Esophagus muscularis mucosa (tissue), 4 donors: ENCODE measurements at regions not wholly inside any gene's neighbourhood (a gene's known extent, or its start where the extent isn't known, plus 50 kb on each side); places are given as distances from the start of the nearest gene placed in this dataset.

Source experiments
- DNase-seq: peaks from one replicate; pipeline ENCODE4 v3.0.0-alpha.2; 2017; ENCODE audit errors: extremely low spot score
- H3K27ac ChIP-seq, 4 donors: fragments of 200-600 bp; sonication (generic); replicated peaks in 1 of 4; 1 replicate in 3 of 4; 2 replicates in 1 of 4; pipeline ENCODE4 v1.5.1; 2016 to 2019; ENCODE audit warnings: mild to moderate bottlenecking in 1 of 4
- H3K27me3 ChIP-seq, 4 donors: fragments of 200-600 bp; sonication (generic); one replicate each; pipeline versions ENCODE4 v1.5.1 to v1.6.0; 2016 to 2019
- H3K36me3 ChIP-seq, 4 donors: fragments of 200-600 bp; sonication (generic); one replicate each; pipeline ENCODE4 v1.5.1; 2016 to 2019
- H3K4me1 ChIP-seq, 4 donors: fragments of 200-600 bp; sonication (generic); one replicate each; pipeline ENCODE4 v1.5.1; 2016 to 2019
- H3K4me3 ChIP-seq, 4 donors: fragments of 200-600 bp; sonication (generic); 1 replicate in 2 of 4; 2 replicates in 2 of 4; pipeline ENCODE4 v1.5.1; 2016 to 2019; ENCODE audit warnings: mild to moderate bottlenecking in 4 of 4, moderate library complexity in 1 of 4
- H3K9me3 ChIP-seq, 4 donors: fragments of 200-600 bp; sonication (generic); 1 replicate in 3 of 4; 2 replicates in 1 of 4; pipeline ENCODE4 v1.5.1; 2016 to 2019
- EP300 ChIP-seq: sonication (generic); formaldehyde crosslinking; IDR thresholded peaks from one replicate; pipeline ENCODE4 v1.6.1; 2017; ENCODE audit warnings: antibody characterized with exemption
- POLR2A ChIP-seq: fragments of 450-650 bp; IDR thresholded peaks from one replicate; pipeline ENCODE4 v1.6.1; 2017; ENCODE audit warnings: antibody characterized with exemption, moderate library complexity, mild to moderate bottlenecking, low read depth
- POLR2AphosphoS5 ChIP-seq, 2 donors: sonication (generic); formaldehyde crosslinking; IDR thresholded peaks; one replicate each; pipeline ENCODE4 v1.6.1; 2017; ENCODE audit warnings: antibody characterized with exemption in 2 of 2
- WGBS: methylation state at CpG from one replicate; pipeline ENCODE4 v1.1.5; 2018; 5-methylcytosine and 5-hydroxymethylcytosine counted together
- intact Hi-C: fragments of 100-400 bp; cut with DNase I; formaldehyde crosslinking; loops from one replicate; pipeline ENCODE4 v1.15.1; 2023
- TF ChIP-seq, protein P1 (sequence below), 3 experiments: fragments of 200-600 bp in 2 of 3; fragments of 450-650 bp in 1 of 3; sonication (generic) in 2 of 3; IDR thresholded peaks; one replicate each; pipeline ENCODE4 v1.5.1; 2017 to 2019; ENCODE audit warnings: antibody characterized with exemption in 3 of 3, mild to moderate bottlenecking in 2 of 3, moderate library complexity in 1 of 3

DNA sequence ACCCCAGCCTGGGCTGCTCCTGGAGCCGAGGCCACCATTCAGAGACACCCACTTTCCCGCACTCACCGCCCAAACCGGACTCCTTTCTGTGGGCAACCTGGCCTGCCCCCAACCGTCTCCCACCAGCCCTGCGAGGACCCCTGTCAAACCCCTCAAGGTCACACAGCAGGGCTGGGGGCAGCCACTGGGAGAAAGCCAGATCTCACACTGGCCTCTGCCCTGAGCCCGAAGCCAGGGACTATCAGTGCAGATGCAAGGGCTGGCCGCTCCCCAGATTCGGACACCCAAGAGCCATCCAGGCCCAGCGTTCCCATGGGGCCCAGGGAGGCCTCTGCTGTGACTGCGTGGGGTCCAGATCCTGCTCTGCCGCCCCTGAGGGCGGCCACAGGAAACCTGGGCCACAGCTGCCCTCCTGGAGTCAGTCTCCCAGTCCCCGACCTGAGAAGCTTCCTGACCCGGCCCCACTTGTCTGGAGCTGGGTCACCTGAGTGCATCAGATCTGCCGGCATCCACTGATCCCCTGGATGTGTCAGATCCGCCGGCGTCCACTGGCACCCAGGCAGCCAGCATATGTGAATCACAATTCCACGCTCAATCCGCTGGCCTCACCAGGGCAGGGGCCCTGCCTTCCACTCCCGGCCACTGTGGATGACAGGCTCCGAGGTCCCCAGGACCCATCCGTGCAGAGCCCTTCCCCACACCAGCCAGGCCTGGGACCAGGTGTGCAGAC, 139.7 kb downstream of the BRD1 start:
- WGBS, result 81% methylated on average over 14 of the region's 24 CpGs

DNA sequence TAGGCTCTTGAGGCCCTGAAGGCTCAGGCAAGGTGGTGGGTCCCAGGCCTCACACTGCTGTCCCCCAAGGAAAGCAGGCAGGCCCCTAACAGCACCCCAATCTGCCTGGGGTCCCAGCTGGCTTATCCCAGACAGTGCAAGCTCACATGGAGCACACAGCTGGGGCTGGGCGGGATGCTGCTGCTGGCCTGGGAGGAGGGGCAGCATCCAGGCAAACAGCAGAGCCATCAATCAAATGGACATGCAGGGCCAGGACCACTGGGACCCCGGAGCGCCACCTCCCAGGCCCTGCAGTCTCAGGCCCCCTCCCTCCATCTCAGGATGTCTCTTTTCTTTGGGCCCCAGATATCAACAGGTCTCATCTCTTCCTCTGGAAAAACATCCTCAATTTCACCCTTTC, 140.3 kb downstream of the BRD1 start:
- no peak for DNase-seq
- 20% methylated on average over 1 of the region's 3 CpGs for WGBS
- Histone ChIP-seq H3K9me3 (peaks cover 0 to 7% (median 0%) of the 10 kb centered on the region in 4 donors), H3K4me3 (no peak overlapping the region), H3K4me1 (no peaks in the 10 kb centered on the region), H3K36me3 (no peaks in the 10 kb centered on the region), H3K27ac (no peak overlapping the region), H3K27me3 (peaks cover 0 to 67% (median 5%) of the 10 kb centered on the region in 4 donors)
- TF ChIP-seq, protein P1, sequence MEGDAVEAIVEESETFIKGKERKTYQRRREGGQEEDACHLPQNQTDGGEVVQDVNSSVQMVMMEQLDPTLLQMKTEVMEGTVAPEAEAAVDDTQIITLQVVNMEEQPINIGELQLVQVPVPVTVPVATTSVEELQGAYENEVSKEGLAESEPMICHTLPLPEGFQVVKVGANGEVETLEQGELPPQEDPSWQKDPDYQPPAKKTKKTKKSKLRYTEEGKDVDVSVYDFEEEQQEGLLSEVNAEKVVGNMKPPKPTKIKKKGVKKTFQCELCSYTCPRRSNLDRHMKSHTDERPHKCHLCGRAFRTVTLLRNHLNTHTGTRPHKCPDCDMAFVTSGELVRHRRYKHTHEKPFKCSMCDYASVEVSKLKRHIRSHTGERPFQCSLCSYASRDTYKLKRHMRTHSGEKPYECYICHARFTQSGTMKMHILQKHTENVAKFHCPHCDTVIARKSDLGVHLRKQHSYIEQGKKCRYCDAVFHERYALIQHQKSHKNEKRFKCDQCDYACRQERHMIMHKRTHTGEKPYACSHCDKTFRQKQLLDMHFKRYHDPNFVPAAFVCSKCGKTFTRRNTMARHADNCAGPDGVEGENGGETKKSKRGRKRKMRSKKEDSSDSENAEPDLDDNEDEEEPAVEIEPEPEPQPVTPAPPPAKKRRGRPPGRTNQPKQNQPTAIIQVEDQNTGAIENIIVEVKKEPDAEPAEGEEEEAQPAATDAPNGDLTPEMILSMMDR (IDR thresholded peaks at IDR 0.05), result no peak
- intact Hi-C loops, result no loop called here

More for the DNA sequence above, 139.7 kb downstream of the BRD1 start:
- H3K4me1 ChIP-seq, result no peaks in the 10 kb centered on the region
- peaks cover 0 to 73% (median 5%) of the 10 kb centered on the region in 4 donors for H3K27me3 ChIP-seq
- intact Hi-C loops, result no loop called here
- DNase-seq, result no peak
- peaks cover 0 to 7% (median 0%) of the 10 kb centered on the region in 4 donors for H3K9me3 ChIP-seq
- H3K27ac ChIP-seq, result no peak overlapping the region
- no peaks in the 10 kb centered on the region for H3K36me3 ChIP-seq
- no peak for TF ChIP-seq EP300
- H3K4me3 ChIP-seq, result no peak overlapping the region

DNA sequence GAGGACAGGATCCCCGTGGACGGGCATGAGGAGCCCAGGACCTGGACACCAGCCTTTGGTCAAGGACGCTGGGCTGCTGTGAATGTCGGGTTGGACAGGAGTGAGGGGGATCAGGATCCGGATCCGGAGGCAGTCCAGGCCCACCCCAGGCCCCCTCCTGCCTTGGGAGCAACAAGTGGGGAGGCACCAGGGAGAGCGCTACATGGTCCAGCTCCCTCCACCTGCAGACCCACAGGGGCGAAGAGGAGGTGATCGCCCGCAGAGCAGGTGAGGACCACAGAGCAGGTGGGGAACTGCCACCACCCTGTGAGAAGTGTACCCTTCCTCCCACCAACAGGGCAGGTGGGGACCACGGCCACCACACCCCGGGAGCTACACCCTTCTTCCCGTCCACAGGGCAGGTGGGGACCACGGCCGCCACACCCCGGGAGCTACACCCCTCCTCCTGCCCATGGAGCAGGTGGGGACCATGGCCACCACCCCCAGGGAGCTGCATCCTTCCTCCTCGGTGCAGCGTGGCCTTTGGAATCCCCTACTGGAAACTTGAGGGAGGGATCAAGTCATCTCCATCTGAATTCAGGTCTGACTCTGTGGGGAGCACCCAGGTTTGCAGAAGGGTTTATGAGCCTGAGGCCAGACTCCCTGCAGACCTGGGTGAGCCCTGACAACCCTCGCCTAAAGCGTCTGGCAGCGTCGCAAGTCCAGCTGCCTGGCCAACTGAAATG, 141.0 kb downstream of the BRD1 start:
- H3K27ac ChIP-seq, result no peak overlapping the region
- DNase-seq, result no peak
- intact Hi-C loops, result no loop called here

DNA sequence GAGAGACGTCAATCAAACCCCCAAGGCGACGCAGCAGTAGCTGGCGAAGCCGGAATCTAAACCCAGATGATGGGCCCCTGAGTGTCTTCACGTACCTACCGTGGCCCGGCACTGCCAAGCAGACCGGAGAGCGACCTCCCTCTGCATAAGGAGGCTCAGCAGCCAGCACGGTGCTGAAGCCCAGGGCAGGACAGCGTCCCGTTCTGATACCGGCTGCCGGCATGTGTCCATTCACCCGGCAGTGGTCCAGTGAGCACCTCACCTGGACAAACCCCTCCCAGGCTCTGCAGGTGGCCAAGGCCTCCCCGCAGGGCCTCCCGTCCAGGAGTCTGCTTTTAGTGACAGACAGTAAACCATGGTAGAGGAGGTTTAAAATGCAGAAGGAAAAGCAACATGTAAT, 142.0 kb downstream of the BRD1 start:
- peaks cover 0 to 65% (median 5%) of the 10 kb centered on the region in 4 donors for H3K27me3 ChIP-seq
- no peaks in the 10 kb centered on the region for H3K4me1 ChIP-seq
- H3K27ac ChIP-seq, result no peak overlapping the region
- no peak overlapping the region for H3K4me3 ChIP-seq
- H3K9me3 ChIP-seq, result no peaks in the 10 kb centered on the region
- intact Hi-C loops, result no loop called here
- no peaks in the 10 kb centered on the region for H3K36me3 ChIP-seq
- WGBS, result 84% methylated on average over 18 of the region's 18 CpGs
- TF ChIP-seq POLR2AphosphoS5 (IDR thresholded peaks at IDR 0.05), result no peak
- no peak for TF ChIP-seq EP300
- TF ChIP-seq, protein P1 (IDR thresholded peaks at IDR 0.05), result no peak
- TF ChIP-seq POLR2A, result no peak
- DNase-seq, result no peak

More for the DNA sequence above, 141.0 kb downstream of the BRD1 start:
- 86% methylated on average over 10 of the region's 22 CpGs for WGBS
- Histone ChIP-seq H3K9me3 (peaks cover 0 to 4% (median 0%) of the 10 kb centered on the region in 4 donors), H3K4me3 (no peak overlapping the region), H3K36me3 (no peaks in the 10 kb centered on the region), H3K27me3 (peaks cover 0 to 67% (median 5%) of the 10 kb centered on the region in 4 donors), H3K4me1 (no peaks in the 10 kb centered on the region)
- TF ChIP-seq POLR2AphosphoS5 (IDR thresholded peaks at IDR 0.05) (no peak), EP300 (no peak), POLR2A (no peak)
- TF ChIP-seq, protein P1 (IDR thresholded peaks at IDR 0.05), result no peak

DNA sequence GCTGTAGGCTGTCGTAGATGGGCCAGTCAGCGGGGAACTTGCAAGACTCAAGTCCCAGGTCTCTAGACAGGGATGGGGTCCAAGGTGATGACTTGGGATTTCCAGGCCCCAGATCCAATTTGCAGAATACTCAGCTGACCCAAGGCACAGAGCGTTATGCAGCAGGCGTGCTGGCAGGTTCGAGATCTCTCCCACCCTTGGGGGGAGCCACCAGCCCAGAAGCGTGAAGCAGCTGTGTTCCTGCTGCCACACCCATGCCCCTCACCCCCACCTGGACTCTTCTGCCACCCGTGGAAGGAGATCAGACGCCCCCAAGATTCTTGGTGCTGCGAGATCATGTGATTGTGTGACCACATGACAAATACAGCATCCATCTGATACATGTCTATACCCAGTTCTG, 142.6 kb downstream of the BRD1 start:
- DNase-seq, result no peak
- intact Hi-C loops, result no loop called here

More for the DNA sequence above, 142.6 kb downstream of the BRD1 start:
- Histone ChIP-seq H3K4me1 (no peaks in the 10 kb centered on the region), H3K9me3 (no peaks in the 10 kb centered on the region), H3K27me3 (peaks cover 0 to 60% (median 5%) of the 10 kb centered on the region in 4 donors), H3K4me3 (no peak overlapping the region), H3K36me3 (no peaks in the 10 kb centered on the region), H3K27ac (no peak overlapping the region)
- no peak for TF ChIP-seq POLR2A
- TF ChIP-seq, protein P1 (IDR thresholded peaks at IDR 0.05), result no peak
- TF ChIP-seq EP300, result no peak
- TF ChIP-seq POLR2AphosphoS5 (IDR thresholded peaks at IDR 0.05), result no peak
- WGBS, result 69% methylated on average over 9 of the region's 9 CpGs
